ENCODE measurements at regions not wholly inside any gene's neighbourhood (a gene's known extent, or its start where the extent isn't known, plus 50 kb on each side); places are given as distances from the start of the nearest gene placed in this dataset.

DNA sequence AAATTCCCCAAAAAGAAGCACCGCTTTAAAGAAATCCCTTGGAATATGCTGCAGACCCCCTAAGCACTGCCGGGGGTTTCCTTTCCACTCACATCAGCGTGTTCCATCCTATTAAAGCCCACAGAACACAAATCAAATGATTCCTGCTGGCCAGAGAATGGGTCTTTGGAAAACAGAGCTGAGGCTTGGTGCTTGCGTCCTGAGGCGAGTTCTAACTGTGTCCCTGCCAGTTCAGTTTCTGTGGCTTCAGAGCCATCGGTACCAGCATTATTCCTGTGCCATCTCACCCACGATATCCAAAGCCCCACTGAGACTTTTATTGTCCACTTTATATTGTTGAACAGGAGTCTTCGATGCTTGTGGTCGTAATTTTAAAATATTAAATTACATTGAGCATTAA lies 142.0 kb upstream of the SYT13 start:
- Histone ChIP-seq H3K36me3 (ENCODE audit: control insufficient read depth in 1 of 2, insufficient read depth in 2 of 2, low read depth in 1 of 2, low read length in 2 of 2) (no peaks in the 10 kb centered on the region), H4K8ac (ENCODE audit: low read length) (no peak overlapping the region), H3K4me2 (ENCODE audit: low read length, poor library complexity, severe bottlenecking) (no peak overlapping the region), H2BK12ac (ENCODE audit: low read length in 2 of 2) (no peak overlapping the region), H3K4me3 (ENCODE audit: insufficient read depth in 1 of 2, low read depth in 1 of 2, low read length in 2 of 2) (no peak overlapping the region), H2AFZ (ENCODE audit: low read depth, low read length) (no peak overlapping the region), H3K79me1 (replicated peaks; ENCODE audit: low read length, poor library complexity, severe bottlenecking) (no peaks in the 10 kb centered on the region), H3K18ac (ENCODE audit: low read depth in 1 of 2, low read length in 2 of 2) (no peak overlapping the region), H2BK120ac (ENCODE audit: low read depth, low read length) (no peak overlapping the region), H3K14ac (ENCODE audit: low read length in 2 of 2) (no peak overlapping the region), H2BK15ac (ENCODE audit: low read depth, poor library complexity, severe bottlenecking) (no peak overlapping the region), H2AK5ac (ENCODE audit: low read length, severe bottlenecking) (no peak overlapping the region), H3K27ac (ENCODE audit: low read length, poor library complexity, severe bottlenecking) (no peak overlapping the region), H3K4me1 (ENCODE audit: control insufficient read depth, insufficient read depth, low read depth, low read length) (no peaks in the 10 kb centered on the region), H3K4ac (ENCODE audit: low read depth in 1 of 2, low read length in 2 of 2) (no peak overlapping the region), H3K23ac (ENCODE audit: low read length in 2 of 2) (no peak overlapping the region), H3K9ac (ENCODE audit: low read length) (no peak overlapping the region), H3K9me3 (ENCODE audit: control insufficient read depth, low read length) (no peaks in the 10 kb centered on the region), H2BK5ac (ENCODE audit: low read depth, low read length, poor library complexity, severe bottlenecking) (no peak overlapping the region), H3K27me3 (ENCODE audit: control insufficient read depth in 1 of 2, insufficient read depth in 1 of 2, low read length in 2 of 2) (peaks cover 12 to 92% of the 10 kb centered on the region in 2 experiments), H4K91ac (ENCODE audit: low read length) (no peak overlapping the region)
- DNase-seq: no peak
- WGBS: 86% methylated on average over 8 of the region's 9 CpGs

DNA sequence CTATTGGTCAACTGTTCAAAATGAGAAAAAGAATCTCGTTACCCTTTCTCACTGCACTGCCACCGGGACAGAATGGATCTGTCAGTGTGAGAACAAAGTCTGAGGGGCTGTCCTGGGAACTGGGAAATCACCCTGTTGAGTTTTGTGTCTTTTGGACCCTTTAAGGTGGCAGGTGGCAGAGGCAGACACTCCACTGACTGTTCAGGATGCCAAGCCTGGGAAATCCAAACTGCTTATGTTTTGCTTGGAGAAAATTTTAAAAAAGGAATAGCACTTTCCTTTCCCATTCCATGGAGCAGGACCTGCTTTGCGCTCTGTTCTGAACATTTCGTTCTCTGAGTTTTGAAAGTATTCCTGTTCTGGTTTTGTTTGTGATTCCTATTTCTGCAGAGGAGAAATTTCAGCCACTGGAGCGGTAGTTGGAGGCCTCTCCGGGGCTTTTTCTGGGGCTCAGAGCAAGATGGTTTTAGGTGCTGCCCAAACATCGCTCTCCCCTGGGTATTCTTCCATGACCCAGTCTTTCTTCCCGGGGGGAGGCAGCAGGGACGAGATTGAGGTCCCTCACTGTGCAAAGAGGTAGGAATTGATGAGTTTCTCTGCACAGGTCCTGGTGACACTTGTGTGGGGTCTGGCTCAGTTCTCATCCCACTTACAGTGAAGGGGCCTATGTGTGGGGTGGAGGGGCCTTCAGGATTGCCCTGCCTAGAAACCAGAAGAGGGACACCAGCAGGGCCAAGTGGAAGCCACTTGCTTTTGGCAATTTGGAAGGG lies 138.5 kb upstream of the SYT13 start:
- Histone ChIP-seq H3K18ac (ENCODE audit: low read depth in 1 of 2, low read length in 2 of 2) (no peak overlapping the region), H2BK5ac (ENCODE audit: low read depth, low read length, poor library complexity, severe bottlenecking) (no peak overlapping the region), H2AFZ (ENCODE audit: low read depth, low read length) (no peak overlapping the region), H3K4me1 (ENCODE audit: control insufficient read depth, insufficient read depth, low read depth, low read length) (no peaks in the 10 kb centered on the region), H3K4ac (ENCODE audit: low read depth in 1 of 2, low read length in 2 of 2) (no peak overlapping the region), H2BK120ac (ENCODE audit: low read depth, low read length) (no peak overlapping the region), H2BK12ac (ENCODE audit: low read length in 2 of 2) (no peak overlapping the region), H3K9ac (ENCODE audit: low read length) (no peak overlapping the region), H3K4me2 (ENCODE audit: low read length, poor library complexity, severe bottlenecking) (no peak overlapping the region), H4K91ac (ENCODE audit: low read length) (no peak overlapping the region), H3K4me3 (ENCODE audit: insufficient read depth in 1 of 2, low read depth in 1 of 2, low read length in 2 of 2) (no peak overlapping the region), H2AK5ac (ENCODE audit: low read length, severe bottlenecking) (no peak overlapping the region), H4K8ac (ENCODE audit: low read length) (no peak overlapping the region), H2BK15ac (ENCODE audit: low read depth, poor library complexity, severe bottlenecking) (no peak overlapping the region), H3K79me1 (replicated peaks; ENCODE audit: low read length, poor library complexity, severe bottlenecking) (no peaks in the 10 kb centered on the region), H3K27me3 (ENCODE audit: control insufficient read depth in 1 of 2, insufficient read depth in 1 of 2, low read length in 2 of 2) (peaks cover 12 to 63% of the 10 kb centered on the region in 2 experiments), H3K14ac (ENCODE audit: low read length in 2 of 2) (no peak overlapping the region), H3K36me3 (ENCODE audit: control insufficient read depth in 1 of 2, insufficient read depth in 2 of 2, low read depth in 1 of 2, low read length in 2 of 2) (no peaks in the 10 kb centered on the region), H3K9me3 (ENCODE audit: control insufficient read depth, low read length) (peaks cover 17% of the 10 kb centered on the region), H3K23ac (ENCODE audit: low read length in 2 of 2) (no peak overlapping the region), H3K27ac (ENCODE audit: low read length, poor library complexity, severe bottlenecking) (no peak overlapping the region)
- 90% methylated on average over 9 of the region's 9 CpGs for WGBS
- no peak for DNase-seq

DNA sequence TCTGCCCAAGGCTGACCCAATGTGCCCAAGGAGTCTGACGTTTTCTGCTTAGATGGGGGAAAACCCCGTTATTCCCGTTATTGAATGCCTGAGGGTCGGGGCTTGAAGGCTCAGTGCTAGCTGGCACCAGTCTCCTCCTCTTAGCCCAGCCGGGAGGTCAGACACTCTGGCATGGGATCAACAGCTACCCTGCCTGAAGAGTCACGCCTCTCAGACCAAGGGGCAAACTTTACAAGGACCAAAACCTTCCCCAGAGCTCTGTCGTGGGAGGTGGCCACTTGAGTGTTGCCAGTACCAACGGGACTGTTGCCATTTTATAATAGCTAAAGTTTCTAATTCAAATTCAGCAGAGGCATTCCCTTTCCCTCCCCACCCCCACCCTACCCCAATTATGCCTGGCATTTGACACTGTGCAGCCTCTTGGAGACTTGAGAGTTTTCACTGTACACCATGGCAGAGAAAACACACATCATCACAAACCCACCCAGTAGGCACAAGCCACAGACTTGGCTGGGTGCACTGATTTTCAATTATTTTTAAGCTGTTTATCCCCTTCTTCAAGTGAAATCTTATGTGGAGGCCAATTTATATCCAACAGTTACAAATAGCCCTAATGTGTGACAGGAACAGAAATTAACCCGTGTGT lies 137.5 kb upstream of the SYT13 start:
- H4K91ac ChIP-seq (ENCODE audit: low read length): no peak overlapping the region
- H3K9me3 ChIP-seq (ENCODE audit: control insufficient read depth, low read length): peaks cover 27% of the 10 kb centered on the region
- H3K4me2 ChIP-seq (ENCODE audit: low read length, poor library complexity, severe bottlenecking): no peak overlapping the region
- no peak overlapping the region for H3K4ac ChIP-seq (ENCODE audit: low read depth in 1 of 2, low read length in 2 of 2)
- H4K8ac ChIP-seq (ENCODE audit: low read length): no peak overlapping the region
- H2BK15ac ChIP-seq (ENCODE audit: low read depth, poor library complexity, severe bottlenecking): no peak overlapping the region
- no peak overlapping the region for H3K4me3 ChIP-seq (ENCODE audit: insufficient read depth in 1 of 2, low read depth in 1 of 2, low read length in 2 of 2)
- DNase-seq: no peak
- H3K27me3 ChIP-seq (ENCODE audit: control insufficient read depth in 1 of 2, insufficient read depth in 1 of 2, low read length in 2 of 2): peaks cover 12 to 53% of the 10 kb centered on the region in 2 experiments
- WGBS: 61% methylated on average over 9 of the region's 9 CpGs
- H2AK5ac ChIP-seq (ENCODE audit: low read length, severe bottlenecking): no peak overlapping the region
- H2BK12ac ChIP-seq (ENCODE audit: low read length in 2 of 2): no peak overlapping the region
- no peaks in the 10 kb centered on the region for H3K4me1 ChIP-seq (ENCODE audit: control insufficient read depth, insufficient read depth, low read depth, low read length)
- H3K18ac ChIP-seq (ENCODE audit: low read depth in 1 of 2, low read length in 2 of 2): no peak overlapping the region
- H3K14ac ChIP-seq (ENCODE audit: low read length in 2 of 2): no peak overlapping the region
- H3K79me1 ChIP-seq (replicated peaks; ENCODE audit: low read length, poor library complexity, severe bottlenecking): no peaks in the 10 kb centered on the region
- no peak overlapping the region for H2BK120ac ChIP-seq (ENCODE audit: low read depth, low read length)
- H3K27ac ChIP-seq (ENCODE audit: low read length, poor library complexity, severe bottlenecking): no peak overlapping the region
- H3K9ac ChIP-seq (ENCODE audit: low read length): no peak overlapping the region
- H3K23ac ChIP-seq (ENCODE audit: low read length in 2 of 2): no peak overlapping the region
- no peak overlapping the region for H2BK5ac ChIP-seq (ENCODE audit: low read depth, low read length, poor library complexity, severe bottlenecking)
- no peaks in the 10 kb centered on the region for H3K36me3 ChIP-seq (ENCODE audit: control insufficient read depth in 1 of 2, insufficient read depth in 2 of 2, low read depth in 1 of 2, low read length in 2 of 2)
- H2AFZ ChIP-seq (ENCODE audit: low read depth, low read length): no peak overlapping the region

DNA sequence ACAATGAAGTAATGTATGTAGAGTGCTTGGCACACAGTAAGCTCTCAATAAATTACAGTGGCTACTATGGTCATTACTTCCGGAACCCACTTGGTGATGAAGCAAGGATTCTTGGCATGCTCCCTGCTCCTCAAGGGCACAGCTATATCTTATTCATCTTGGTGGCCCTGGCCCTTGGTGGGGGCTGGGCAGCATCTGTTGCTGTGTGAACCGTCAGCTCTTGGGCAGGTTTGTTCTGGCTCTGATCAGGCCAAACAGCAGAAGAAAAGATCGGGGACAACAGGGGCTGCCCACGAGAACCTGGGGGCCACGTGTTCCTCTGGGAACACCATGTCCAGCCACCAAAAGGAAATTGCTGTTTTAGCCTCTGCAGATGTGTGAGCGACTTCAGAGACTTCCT lies 136.9 kb upstream of the SYT13 start:
- no peak overlapping the region for H3K14ac ChIP-seq (ENCODE audit: low read length in 2 of 2)
- no peak overlapping the region for H3K4me3 ChIP-seq (ENCODE audit: insufficient read depth in 1 of 2, low read depth in 1 of 2, low read length in 2 of 2)
- H3K27me3 ChIP-seq (ENCODE audit: control insufficient read depth in 1 of 2, insufficient read depth in 1 of 2, low read length in 2 of 2): peaks cover 12 to 52% of the 10 kb centered on the region in 2 experiments
- H3K4me1 ChIP-seq (ENCODE audit: control insufficient read depth, insufficient read depth, low read depth, low read length): no peaks in the 10 kb centered on the region
- no peaks in the 10 kb centered on the region for H3K36me3 ChIP-seq (ENCODE audit: control insufficient read depth in 1 of 2, insufficient read depth in 2 of 2, low read depth in 1 of 2, low read length in 2 of 2)
- H2AFZ ChIP-seq (ENCODE audit: low read depth, low read length): no peak overlapping the region
- H3K4me2 ChIP-seq (ENCODE audit: low read length, poor library complexity, severe bottlenecking): no peak overlapping the region
- no peak overlapping the region for H2BK12ac ChIP-seq (ENCODE audit: low read length in 2 of 2)
- no peak overlapping the region for H2BK5ac ChIP-seq (ENCODE audit: low read depth, low read length, poor library complexity, severe bottlenecking)
- peaks cover 32% of the 10 kb centered on the region for H3K9me3 ChIP-seq (ENCODE audit: control insufficient read depth, low read length)
- no peak overlapping the region for H3K9ac ChIP-seq (ENCODE audit: low read length)
- H2BK15ac ChIP-seq (ENCODE audit: low read depth, poor library complexity, severe bottlenecking): peak overlapping the region; percentile 75
- H4K91ac ChIP-seq (ENCODE audit: low read length): no peak overlapping the region
- H3K18ac ChIP-seq (ENCODE audit: low read depth in 1 of 2, low read length in 2 of 2): no peak overlapping the region
- 71% methylated on average over 6 of the region's 6 CpGs for WGBS
- H2BK120ac ChIP-seq (ENCODE audit: low read depth, low read length): no peak overlapping the region
- no peak overlapping the region for H4K8ac ChIP-seq (ENCODE audit: low read length)
- H2AK5ac ChIP-seq (ENCODE audit: low read length, severe bottlenecking): no peak overlapping the region
- no peak for DNase-seq
- H3K79me1 ChIP-seq (replicated peaks; ENCODE audit: low read length, poor library complexity, severe bottlenecking): no peaks in the 10 kb centered on the region
- H3K27ac ChIP-seq (ENCODE audit: low read length, poor library complexity, severe bottlenecking): no peak overlapping the region
- no peak overlapping the region for H3K4ac ChIP-seq (ENCODE audit: low read depth in 1 of 2, low read length in 2 of 2)
- H3K23ac ChIP-seq (ENCODE audit: low read length in 2 of 2): no peak overlapping the region
